ENCODE measurements at regions not wholly inside any gene's neighbourhood (a gene's known extent, or its start where the extent isn't known, plus 50 kb on each side); places are given as distances from the start of the nearest gene placed in this dataset.

DNA sequence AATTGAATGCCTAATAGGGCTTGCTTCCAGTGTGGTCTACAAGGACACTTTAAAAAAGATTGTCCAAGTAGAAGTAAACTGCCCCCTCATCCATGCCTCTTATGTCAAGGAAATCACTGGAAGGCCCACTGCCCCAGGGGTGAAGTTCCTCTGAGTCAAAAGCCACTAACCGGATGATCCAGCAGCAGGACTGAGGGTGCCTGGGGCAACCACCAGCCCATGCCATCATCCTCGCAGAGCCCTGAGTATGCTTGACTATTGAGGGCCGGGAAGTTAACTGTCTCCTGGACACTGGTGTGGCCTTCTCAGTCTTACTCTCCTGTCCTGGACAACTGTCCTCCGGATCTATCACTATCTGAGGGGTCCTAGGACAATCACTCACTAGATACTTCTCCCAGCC, 411.5 kb downstream of the TENT5A start:
- intact Hi-C loops (cut with micrococcal nuclease) = no loop called here
- Mint-ChIP-seq H3K4me3 (no peak overlapping the region), H3K9me3 (peaks cover 5% of the 10 kb centered on the region), H3K27me3 (ENCODE audit: low read depth) (no peaks in the 10 kb centered on the region), H3K4me1 (ENCODE audit: low read depth) (no peaks in the 10 kb centered on the region), H3K36me3 (ENCODE audit: low read depth) (no peaks in the 10 kb centered on the region), H3K27ac (no peak overlapping the region)
- no peak for DNase-seq
- CTCF ChIA-PET = no interaction called here

DNA sequence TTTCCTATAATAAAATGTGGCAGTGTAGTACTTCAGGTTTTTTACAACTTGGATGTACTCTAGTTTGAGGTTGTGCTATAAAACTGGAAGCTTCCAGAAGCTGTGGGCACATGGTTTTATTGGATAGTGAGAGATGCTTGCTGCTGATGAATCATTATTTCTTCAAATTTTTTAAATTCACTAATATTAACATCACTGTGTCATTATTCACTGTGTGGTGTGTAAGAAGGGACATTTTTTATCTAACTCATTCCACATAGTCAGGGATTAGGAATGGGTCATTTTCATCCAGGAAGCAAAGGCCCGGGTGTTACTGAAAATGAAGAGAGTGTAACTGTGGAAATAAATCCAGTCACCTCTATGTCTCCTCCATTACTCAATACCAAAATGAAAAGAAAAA, 421.0 kb downstream of the TENT5A start:
- Mint-ChIP-seq H3K36me3 (ENCODE audit: low read depth) (no peaks in the 10 kb centered on the region), H3K4me1 (ENCODE audit: low read depth) (no peaks in the 10 kb centered on the region), H3K27ac (no peak overlapping the region), H3K27me3 (ENCODE audit: low read depth) (no peaks in the 10 kb centered on the region), H3K9me3 (peaks cover 2% of the 10 kb centered on the region), H3K4me3 (no peak overlapping the region)
- no peak for DNase-seq
- intact Hi-C loops (cut with micrococcal nuclease) = no loop called here
- CTCF ChIA-PET = no interaction called here

DNA sequence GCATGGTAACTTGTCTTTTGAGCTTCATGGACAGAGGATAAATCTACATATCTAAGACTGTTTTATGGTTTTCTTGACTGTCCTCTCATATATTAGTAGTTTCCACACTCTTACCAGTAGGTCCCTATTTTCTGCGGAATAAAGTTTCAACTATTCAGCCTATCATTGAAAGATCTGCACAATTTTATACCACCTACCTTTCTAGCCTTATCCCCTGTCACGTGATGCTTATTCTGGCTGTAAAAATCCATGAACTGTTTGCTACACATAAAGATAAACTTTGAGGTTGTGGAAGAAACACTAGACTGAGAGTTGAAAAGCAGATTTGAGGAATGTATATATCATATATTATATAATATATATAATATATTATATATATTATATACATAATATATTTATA, 423.8 kb downstream of the TENT5A start:
- no peaks in the 10 kb centered on the region for H3K4me1 Mint-ChIP-seq (ENCODE audit: low read depth)
- no peak for DNase-seq
- no peaks in the 10 kb centered on the region for H3K27me3 Mint-ChIP-seq (ENCODE audit: low read depth)
- no peak overlapping the region for H3K27ac Mint-ChIP-seq
- CTCF ChIA-PET = no interaction called here
- H3K36me3 Mint-ChIP-seq (ENCODE audit: low read depth) = no peaks in the 10 kb centered on the region
- H3K9me3 Mint-ChIP-seq = no peaks in the 10 kb centered on the region
- intact Hi-C loops (cut with micrococcal nuclease) = no loop called here
- H3K4me3 Mint-ChIP-seq = no peak overlapping the region

- intact Hi-C loops (cut with micrococcal nuclease) = no loop called here
- H3K9me3 Mint-ChIP-seq = no peaks in the 10 kb centered on the region
- H3K27ac Mint-ChIP-seq = no peak overlapping the region
- no peaks in the 10 kb centered on the region for H3K27me3 Mint-ChIP-seq (ENCODE audit: low read depth)
- no peaks in the 10 kb centered on the region for H3K36me3 Mint-ChIP-seq (ENCODE audit: low read depth)
- CTCF ChIA-PET = no interaction called here
- H3K4me3 Mint-ChIP-seq = no peak overlapping the region
- no peaks in the 10 kb centered on the region for H3K4me1 Mint-ChIP-seq (ENCODE audit: low read depth)
- no peak for DNase-seq
Measured at GRCh38 chr6:81326881-81327561, 425.5 kb downstream of the TENT5A start.

DNA sequence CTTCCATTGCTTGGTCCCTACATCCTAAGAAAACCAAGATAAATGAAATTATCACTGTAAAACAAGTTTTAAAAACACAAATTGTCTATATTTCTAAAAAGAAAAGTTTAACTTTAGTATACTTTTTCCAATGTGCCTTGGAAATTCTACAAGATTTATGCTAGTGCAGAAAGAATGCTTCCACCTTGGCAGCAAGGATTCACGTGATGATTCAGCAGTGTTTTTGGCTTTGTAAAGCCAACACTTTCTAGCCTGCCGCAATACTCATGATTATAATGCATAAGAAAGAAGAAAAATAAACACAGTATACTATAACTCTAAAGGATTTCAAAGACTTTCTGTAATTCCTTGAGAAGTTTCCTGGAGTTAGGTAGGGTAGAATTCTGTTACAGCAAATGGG, 442.7 kb downstream of the TENT5A start:
- H3K27me3 Mint-ChIP-seq (ENCODE audit: low read depth) = no peaks in the 10 kb centered on the region
- intact Hi-C loops (cut with micrococcal nuclease) = no loop called here
- H3K36me3 Mint-ChIP-seq (ENCODE audit: low read depth) = no peaks in the 10 kb centered on the region
- no peaks in the 10 kb centered on the region for H3K4me1 Mint-ChIP-seq (ENCODE audit: low read depth)
- DNase-seq = no peak
- no peak overlapping the region for H3K4me3 Mint-ChIP-seq
- H3K9me3 Mint-ChIP-seq = peaks cover 9% of the 10 kb centered on the region
- CTCF ChIA-PET = no interaction called here
- no peak overlapping the region for H3K27ac Mint-ChIP-seq

GRCh38 chr6:81308577-81309279, 443.8 kb downstream of the TENT5A start:
- no peak overlapping the region for H3K4me3 Mint-ChIP-seq
- intact Hi-C loops (cut with micrococcal nuclease) = no loop called here
- no peak for DNase-seq
- peaks cover 4% of the 10 kb centered on the region for H3K9me3 Mint-ChIP-seq
- H3K27ac Mint-ChIP-seq = no peak overlapping the region
- H3K27me3 Mint-ChIP-seq (ENCODE audit: low read depth) = no peaks in the 10 kb centered on the region
- no peaks in the 10 kb centered on the region for H3K36me3 Mint-ChIP-seq (ENCODE audit: low read depth)
- no peaks in the 10 kb centered on the region for H3K4me1 Mint-ChIP-seq (ENCODE audit: low read depth)
- CTCF ChIA-PET = no interaction called here

DNA sequence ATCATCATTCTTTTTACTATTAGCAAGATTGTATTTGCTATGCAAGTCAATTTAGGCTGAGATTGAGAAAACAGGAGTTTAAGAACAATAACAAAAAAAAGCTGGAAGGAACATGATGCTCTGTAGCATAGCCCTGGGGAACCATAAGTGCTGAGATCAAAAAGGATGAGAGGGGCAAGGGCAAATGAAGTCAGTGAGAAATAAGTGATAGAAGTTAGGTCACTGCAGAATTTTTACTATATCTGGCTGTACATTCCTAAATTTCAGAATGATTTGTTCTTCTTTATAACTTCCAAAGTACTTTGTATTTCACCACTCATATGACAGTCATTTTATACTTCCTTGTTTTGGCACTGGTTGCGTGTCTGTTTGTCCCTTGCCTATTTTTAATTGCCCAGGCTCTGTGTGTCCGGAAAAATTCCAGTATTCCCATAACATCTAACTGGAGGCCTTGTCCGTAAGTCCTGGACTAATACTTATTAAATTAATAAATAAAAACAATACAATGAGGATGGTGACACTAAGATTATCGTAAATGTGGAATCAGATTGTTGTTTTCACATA, 444.7 kb downstream of the TENT5A start:
- Mint-ChIP-seq H3K9me3 (no peaks in the 10 kb centered on the region), H3K4me1 (ENCODE audit: low read depth) (no peaks in the 10 kb centered on the region), H3K27me3 (ENCODE audit: low read depth) (no peaks in the 10 kb centered on the region), H3K4me3 (no peak overlapping the region), H3K36me3 (ENCODE audit: low read depth) (no peaks in the 10 kb centered on the region), H3K27ac (no peak overlapping the region)
- no peak for DNase-seq
- intact Hi-C loops (cut with micrococcal nuclease) = no loop called here
- CTCF ChIA-PET = no interaction called here

- intact Hi-C loops (cut with micrococcal nuclease) = no loop called here
- H3K9me3 Mint-ChIP-seq = no peaks in the 10 kb centered on the region
- no peak overlapping the region for H3K27ac Mint-ChIP-seq
- no peaks in the 10 kb centered on the region for H3K4me1 Mint-ChIP-seq (ENCODE audit: low read depth)
- DNase-seq = no peak
- no peaks in the 10 kb centered on the region for H3K27me3 Mint-ChIP-seq (ENCODE audit: low read depth)
- H3K4me3 Mint-ChIP-seq = no peak overlapping the region
- H3K36me3 Mint-ChIP-seq (ENCODE audit: low read depth) = no peaks in the 10 kb centered on the region
- CTCF ChIA-PET = no interaction called here
Measured at GRCh38 chr6:81304466-81304865, 448.0 kb downstream of the TENT5A start.

- no peaks in the 10 kb centered on the region for H3K36me3 Mint-ChIP-seq (ENCODE audit: low read depth)
- H3K27ac Mint-ChIP-seq = no peak overlapping the region
- no peaks in the 10 kb centered on the region for H3K27me3 Mint-ChIP-seq (ENCODE audit: low read depth)
- intact Hi-C loops (cut with micrococcal nuclease) = no loop called here
- no peak overlapping the region for H3K4me3 Mint-ChIP-seq
- no peaks in the 10 kb centered on the region for H3K4me1 Mint-ChIP-seq (ENCODE audit: low read depth)
- CTCF ChIA-PET = no interaction called here
- no peak for DNase-seq
- no peaks in the 10 kb centered on the region for H3K9me3 Mint-ChIP-seq
Measured at GRCh38 chr6:81300961-81301360, 451.5 kb downstream of the TENT5A start.

- Mint-ChIP-seq H3K4me3 (no peak overlapping the region), H3K9me3 (no peaks in the 10 kb centered on the region), H3K4me1 (ENCODE audit: low read depth) (no peaks in the 10 kb centered on the region), H3K27me3 (ENCODE audit: low read depth) (no peaks in the 10 kb centered on the region), H3K27ac (no peak overlapping the region), H3K36me3 (ENCODE audit: low read depth) (no peaks in the 10 kb centered on the region)
- CTCF ChIA-PET = no interaction called here
- intact Hi-C loops (cut with micrococcal nuclease) = no loop called here
- no peak for DNase-seq
Measured at GRCh38 chr6:81298751-81299150, 453.7 kb downstream of the TENT5A start.

DNA sequence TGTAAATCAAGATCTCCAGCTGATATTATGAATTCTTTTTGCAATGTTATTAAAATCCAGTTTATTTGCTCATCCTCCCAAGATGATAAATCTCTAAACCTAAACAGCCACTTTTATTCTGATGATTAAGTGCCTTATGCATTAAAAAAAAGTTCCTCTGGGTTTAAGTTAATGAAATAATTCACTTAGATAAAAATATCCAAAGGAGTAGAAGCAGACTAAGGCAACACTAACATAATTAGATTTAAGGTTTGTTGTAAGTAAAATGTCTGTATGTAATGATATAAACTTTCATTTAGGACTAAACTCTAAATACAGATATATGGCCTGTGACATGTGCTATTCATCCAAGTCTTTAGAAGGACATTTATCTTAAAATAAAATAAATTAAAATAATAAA, 457.2 kb downstream of the TENT5A start:
- H3K4me1 Mint-ChIP-seq (ENCODE audit: low read depth) = no peaks in the 10 kb centered on the region
- H3K4me3 Mint-ChIP-seq = no peak overlapping the region
- CTCF ChIA-PET = no interaction called here
- H3K27me3 Mint-ChIP-seq (ENCODE audit: low read depth) = no peaks in the 10 kb centered on the region
- no peak for DNase-seq
- no peak overlapping the region for H3K27ac Mint-ChIP-seq
- intact Hi-C loops (cut with micrococcal nuclease) = no loop called here
- no peaks in the 10 kb centered on the region for H3K36me3 Mint-ChIP-seq (ENCODE audit: low read depth)
- H3K9me3 Mint-ChIP-seq = no peaks in the 10 kb centered on the region

- Mint-ChIP-seq H3K4me1 (ENCODE audit: low read depth) (no peaks in the 10 kb centered on the region), H3K4me3 (no peak overlapping the region), H3K9me3 (no peaks in the 10 kb centered on the region), H3K27me3 (ENCODE audit: low read depth) (no peaks in the 10 kb centered on the region), H3K36me3 (ENCODE audit: low read depth) (no peaks in the 10 kb centered on the region), H3K27ac (no peak overlapping the region)
- DNase-seq = no peak
- CTCF ChIA-PET = no interaction called here
- intact Hi-C loops (cut with micrococcal nuclease) = no loop called here
Measured at GRCh38 chr6:81293896-81294295, 458.6 kb downstream of the TENT5A start.

DNA sequence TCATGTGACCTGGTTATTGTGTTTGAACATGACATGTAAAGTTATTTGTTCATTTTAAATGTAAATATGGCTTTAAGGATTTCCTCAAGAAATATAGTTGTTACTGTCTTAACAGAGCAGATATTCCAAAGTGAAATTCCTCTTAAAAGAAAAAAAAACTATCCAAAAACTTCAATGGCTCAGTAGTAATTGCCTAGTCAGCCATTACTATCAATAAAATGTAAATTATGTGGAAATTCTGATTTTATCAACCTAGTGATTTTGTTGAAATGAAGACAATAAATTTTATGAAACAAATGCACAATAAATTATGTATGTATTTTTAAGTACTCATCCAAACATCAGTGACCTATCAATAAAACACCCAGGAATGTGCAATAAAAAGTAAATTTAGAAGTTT, 463.3 kb downstream of the TENT5A start:
- H3K36me3 Mint-ChIP-seq (ENCODE audit: low read depth) = no peaks in the 10 kb centered on the region
- no peak overlapping the region for H3K27ac Mint-ChIP-seq
- CTCF ChIA-PET = no interaction called here

More for the DNA sequence above, 463.3 kb downstream of the TENT5A start:
- no peak for DNase-seq
- Mint-ChIP-seq H3K4me3 (no peak overlapping the region), H3K4me1 (ENCODE audit: low read depth) (no peaks in the 10 kb centered on the region), H3K9me3 (no peaks in the 10 kb centered on the region), H3K27me3 (ENCODE audit: low read depth) (no peaks in the 10 kb centered on the region)
- intact Hi-C loops (cut with micrococcal nuclease) = no loop called here
